Endothelial cell of umbilical vein (primary cell): ENCODE measurements at regions not wholly inside any gene's neighbourhood (a gene's known extent, or its start where the extent isn't known, plus 50 kb on each side); places are given as distances from the start of the nearest gene placed in this dataset.
A peak's percentile ranks its signal among the peaks of the same experiment; 100 is the strongest.

Experiments
- BruUV-seq: library from RNA; stranded (reverse); fragments of 400-500 nt; replicated peaks from 2 replicates; lab custom pipeline; 2021; lab: Mats Ljungman, UMichigan
- CTCF ChIA-PET: fragments of 300-600, 350-600 bp; sonication (Branson Sonifier 250); formaldehyde crosslinking; loops from one replicate; lab custom pipeline; 2021; ENCODE audit warnings: antibody characterized with exemption, inconsistent platforms; lab: Charles Lee
- POLR2A ChIA-PET: fragments of 300-600, 350-600 bp; sonication (Branson Sonifier 250); formaldehyde crosslinking; loops from one replicate; lab custom pipeline; 2021; ENCODE audit warnings: antibody characterized with exemption, inconsistent platforms; lab: Charles Lee
- DNase-seq: peaks from one replicate; pipeline ENCODE4 v3.0.0-alpha.2; 2011; ENCODE audit warnings: low read depth, low spot score
- FAIRE-seq: peaks from 2 replicates; lab custom pipeline; 2011; peaks lifted over from hg19 to GRCh38; lab: Jason Lieb, UNC
- H2AFZ ChIP-seq: 2 replicates; pipeline ENCODE4 v1.6.0; 2012; ENCODE audit warnings: low read depth, low read length, control low read depth, inconsistent platforms
- H3K27ac ChIP-seq: 2 replicates; pipeline ENCODE4 v1.5.1; 2011; ENCODE audit warnings: low read depth, mild to moderate bottlenecking, control low read depth, low read length, moderate library complexity; ENCODE audit not compliant: insufficient read depth
- H3K27me3 ChIP-seq, 2 experiments: 2 replicates each; pipeline versions ENCODE4 v1.6.0 to v1.6.1; 2011; ENCODE audit warnings: low read length in 2 of 2, mixed read lengths in 1 of 2; ENCODE audit not compliant: control insufficient read depth in 2 of 2, insufficient read depth in 2 of 2
- H3K36me3 ChIP-seq, 2 experiments: 2 replicates in 1 of 2; 3 replicates in 1 of 2; pipeline ENCODE4 v1.5.1; 2011; ENCODE audit warnings: low read length in 2 of 2, mild to moderate bottlenecking in 1 of 2, moderate library complexity in 1 of 2; ENCODE audit not compliant: control insufficient read depth in 2 of 2, insufficient read depth in 2 of 2; ENCODE audit errors: extremely low read depth in 1 of 2
- H3K4me1 ChIP-seq: 3 replicates; pipeline ENCODE4 v1.5.1; 2011; ENCODE audit warnings: mild to moderate bottlenecking, low read length; ENCODE audit not compliant: control insufficient read depth, insufficient read depth; ENCODE audit errors: extremely low read depth
- H3K4me2 ChIP-seq: 2 replicates; pipeline ENCODE4 v1.6.1; 2011; ENCODE audit warnings: low read length, control low read depth, mixed read lengths; ENCODE audit not compliant: insufficient read depth
- H3K4me3 ChIP-seq, 3 experiments: fragments of 200-600 bp in 1 of 3; sonication (generic), shearing (Covaris generic) in 1 of 3; replicated peaks in 1 of 3; 2 replicates each; pipeline ENCODE4 v1.5.1; 2011 to 2016; ENCODE audit warnings: control low read depth in 3 of 3, low read length in 3 of 3, mild to moderate bottlenecking in 2 of 3, inconsistent platforms in 1 of 3, low read depth in 1 of 3, moderate library complexity in 1 of 3; ENCODE audit not compliant: insufficient read depth in 1 of 3
- H3K79me2 ChIP-seq: 2 replicates; pipeline ENCODE4 v1.6.0; 2012; ENCODE audit warnings: low read length, inconsistent platforms; ENCODE audit not compliant: control insufficient read depth, insufficient read depth
- H3K9ac ChIP-seq: replicated peaks from 2 replicates; pipeline ENCODE3; 2011; ENCODE audit warnings: low read length, control low read depth; ENCODE audit not compliant: insufficient read depth; ENCODE audit errors: extremely low read depth
- H3K9me1 ChIP-seq: replicated peaks from 3 replicates; pipeline ENCODE4 v1.6.0; 2011; ENCODE audit warnings: mild to moderate bottlenecking, low read length; ENCODE audit not compliant: control insufficient read depth, insufficient read depth; ENCODE audit errors: extremely low read depth
- H3K9me3 ChIP-seq: replicated peaks from 2 replicates; pipeline ENCODE4 v1.5.1; 2012; ENCODE audit warnings: low read length, inconsistent platforms; ENCODE audit not compliant: control insufficient read depth, insufficient read depth
- H4K20me1 ChIP-seq: replicated peaks from 2 replicates; pipeline ENCODE3; 2011; ENCODE audit warnings: mild to moderate bottlenecking, low read length; ENCODE audit not compliant: control insufficient read depth, insufficient read depth; ENCODE audit errors: extremely low read depth
- CTCF ChIP-seq, 2 donors: IDR thresholded peaks; 1 replicate in 1 of 2; 2 replicates in 1 of 2; pipeline ENCODE4 v1.5.1; 2011; ENCODE audit warnings: low read length in 2 of 2, mild to moderate bottlenecking in 2 of 2, moderate library complexity in 2 of 2, control low read depth in 1 of 2, inconsistent platforms in 1 of 2, low read depth in 1 of 2; ENCODE audit not compliant: insufficient read depth in 1 of 2; ENCODE audit errors: extremely low read depth in 1 of 2
- EZH2 ChIP-seq: IDR thresholded peaks from 2 replicates; pipeline ENCODE4 v1.6.1; 2012; ENCODE audit warnings: borderline replicate concordance, low read depth, mild to moderate bottlenecking, moderate library complexity, low read length, inconsistent platforms; ENCODE audit not compliant: severe bottlenecking
- FOS ChIP-seq: IDR thresholded peaks from 2 replicates; pipeline ENCODE4 v1.6.1; 2011; ENCODE audit warnings: mild to moderate bottlenecking, low read length, moderate library complexity, borderline replicate concordance; ENCODE audit not compliant: insufficient read depth
- GATA2 ChIP-seq: IDR thresholded peaks from 2 replicates; pipeline ENCODE4 v1.7.0; 2011; ENCODE audit warnings: low read depth, mild to moderate bottlenecking, moderate library complexity, mixed read lengths, low read length; ENCODE audit not compliant: insufficient read length, insufficient read depth
- JUN ChIP-seq: IDR thresholded peaks from 2 replicates; pipeline ENCODE4 v1.6.1; 2011; ENCODE audit warnings: borderline replicate concordance, low read depth; ENCODE audit not compliant: insufficient read length, insufficient read depth
- MAX ChIP-seq: IDR thresholded peaks from 2 replicates; pipeline ENCODE4 v1.6.1; 2011; ENCODE audit not compliant: insufficient read depth, insufficient read length
- MYC ChIP-seq: IDR thresholded peaks from one replicate; pipeline ENCODE4 v1.6.1; 2011; ENCODE audit warnings: mild to moderate bottlenecking, low read depth, low read length
- POLR2A ChIP-seq: IDR thresholded peaks from 2 replicates; pipeline ENCODE4 v1.6.1; 2012; ENCODE audit warnings: low read depth, mild to moderate bottlenecking, control low read depth, low read length
- POLR2AphosphoS5 ChIP-seq: IDR thresholded peaks from 2 replicates; pipeline ENCODE4 v1.6.1; 2012; ENCODE audit warnings: low read depth, mild to moderate bottlenecking, control low read depth, low read length, moderate library complexity; ENCODE audit not compliant: insufficient read depth
- dilution Hi-C: fragments of 300-500 bp; cut with MboI; formaldehyde crosslinking; loops from one replicate; pipeline ENCODE4 v1.15.0; 2019; ENCODE audit warnings: low sequenced_read_pairs; ENCODE audit not compliant: extremely low pct_ligation_motif_present
- intact Hi-C: fragments of 100-400 bp; cut with micrococcal nuclease; formaldehyde crosslinking; loops from one replicate; pipeline ENCODE4 v1.10.0; 2022

- Histone ChIP-seq H3K9ac (no peak overlapping the region), H4K20me1 (no peaks in the 10 kb centered on the region), H3K27ac (no peak overlapping the region), H3K4me3 (peak overlapping the region; percentile 5 to 29 (median 19)), H3K9me1 (no peaks in the 10 kb centered on the region), H3K4me2 (peak overlapping the region; percentile 24), H3K27me3 (peaks cover 20 to 49% of the 10 kb centered on the region in 2 experiments), H3K4me1 (peaks cover 6% of the 10 kb centered on the region), H3K36me3 (no peaks in the 10 kb centered on the region), H3K9me3 (no peaks in the 10 kb centered on the region), H2AFZ (no peak overlapping the region), H3K79me2 (no peaks in the 10 kb centered on the region)
- BruUV-seq: no TSS peak
- intact Hi-C loops (loop anchor here (5.0 kb wide), 1 partner anchor 84 kb away; no protein-coding TSS in a partner anchor), dilution Hi-C loops (no loop called here)
- ChIA-PET POLR2A (no interaction called here), CTCF (interaction anchor here (0.6 to 1.9 kb wide), 7 partner anchors 9 to 186 kb away, joined by 3 to 6 read pairs (median 3); no protein-coding TSS in a partner anchor)
- TF ChIP-seq EZH2 (peak; percentile 89), POLR2AphosphoS5 (no peak)
- FAIRE-seq (no peak), DNase-seq (no peak)
Observed at GRCh38 chr10:21172930-21173801, 276.1 kb upstream of the NEBL start.

- no peaks in the 10 kb centered on the region for H3K9me1 ChIP-seq
- BruUV-seq: no TSS peak
- no peak for DNase-seq
- ChIA-PET CTCF (interaction anchor here (0.7 to 1.9 kb wide), 6 partner anchors 9 to 101 kb away, joined by 3 to 6 read pairs (median 3); no protein-coding TSS in a partner anchor), POLR2A (no interaction called here)
- no peaks in the 10 kb centered on the region for H3K9me3 ChIP-seq
- H3K4me3 ChIP-seq: no peak overlapping the region
- H3K36me3 ChIP-seq: no peaks in the 10 kb centered on the region
- peaks cover 20 to 49% of the 10 kb centered on the region in 2 experiments for H3K27me3 ChIP-seq
- H3K4me1 ChIP-seq: peaks cover 6% of the 10 kb centered on the region
- FAIRE-seq: no peak
- no peaks in the 10 kb centered on the region for H4K20me1 ChIP-seq
- peak overlapping the region; percentile 8 for H3K4me2 ChIP-seq
- H3K27ac ChIP-seq: no peak overlapping the region
- intact Hi-C loops: loop anchor here (5.0 kb wide), 1 partner anchor 85 kb away; no protein-coding TSS in a partner anchor
- H3K9ac ChIP-seq: no peak overlapping the region
- no peaks in the 10 kb centered on the region for H3K79me2 ChIP-seq
- TF ChIP-seq EZH2 (no peak), GATA2 (no peak), FOS (no peak), JUN (no peak), POLR2A (no peak), MAX (no peak), POLR2AphosphoS5 (no peak), MYC (no peak), CTCF (IDR thresholded peaks at IDR 0.05; ENCODE audit: extremely low read depth in 1 of 2, insufficient read depth in 1 of 2, low read depth in 1 of 2, low read length in 2 of 2) (no peak)
- dilution Hi-C loops: no loop called here
- H2AFZ ChIP-seq: no peak overlapping the region
Observed at GRCh38 chr10:21172542-21172929, 275.4 kb upstream of the NEBL start.
